HepG2 (cell line): ENCODE measurements at regions not wholly inside any gene's neighbourhood (a gene's known extent, or its start where the extent isn't known, plus 50 kb on each side); places are given as distances from the start of the nearest gene placed in this dataset.

Experiments
- ATAC-seq: fragments of 200-7000 bp; cut with Tn5 transposase; 3 replicates; pipeline ENCODE4 v1.9.1; 2020; ENCODE audit warnings: mild to moderate bottlenecking, moderate library complexity
- BruUV-seq: library from RNA; stranded (reverse); fragments of 400-500 nt; replicated peaks from 2 replicates; lab custom pipeline; 2021; lab: Mats Ljungman, UMichigan
- CTCF ChIA-PET: fragments of 300-600 bp; formaldehyde crosslinking; extraction: SDS; loops from one replicate; lab custom pipeline; 2021; ENCODE audit warnings: low total read pairs, inconsistent platforms, low intra/inter-chr PET ratio; lab: Yijun Ruan, JAX
- POLR2A ChIA-PET: fragments of 350-600 bp; sonication (Branson Sonifier 250); formaldehyde crosslinking; loops from one replicate; lab custom pipeline; 2020; ENCODE audit warnings: antibody characterized with exemption, inconsistent platforms; lab: Yijun Ruan, JAX
- DNase-seq: peaks from one replicate; pipeline ENCODE4 v3.0.0-alpha.2; 2015; ENCODE audit warnings: low spot score
- FAIRE-seq: peaks from 3 replicates; lab custom pipeline; 2011; peaks lifted over from hg19 to GRCh38; lab: Jason Lieb, UNC
- H2AFZ ChIP-seq: one replicate; pipeline ENCODE4 v1.6.1; 2011; ENCODE audit warnings: low read length, inconsistent platforms
- H3K27ac ChIP-seq: fragments of 300-600 bp; 3 replicates; pipeline ENCODE4 v1.8.0; 2011; ENCODE audit warnings: mixed run types, mild to moderate bottlenecking, mixed read lengths, low read length, inconsistent platforms; ENCODE audit not compliant: insufficient read depth; ENCODE audit errors: extremely low read length
- H3K27me3 ChIP-seq, 2 experiments: fragments of 200-600 bp in 1 of 2; 2 replicates in 1 of 2; 3 replicates in 1 of 2; pipeline versions ENCODE4 v1.6.0 to v1.8.0; 2011; ENCODE audit warnings: low read length in 2 of 2, mild to moderate bottlenecking in 2 of 2, moderate library complexity in 2 of 2, inconsistent platforms in 1 of 2; ENCODE audit not compliant: insufficient read depth in 2 of 2, control insufficient read depth in 1 of 2
- H3K36me3 ChIP-seq, 2 experiments: fragments of 200-600 bp in 1 of 2; replicated peaks in 1 of 2; 2 replicates in 1 of 2; 3 replicates in 1 of 2; pipeline versions ENCODE4 v1.5.1 to v1.8.0; 2011; ENCODE audit warnings: low read length in 2 of 2, inconsistent platforms in 1 of 2; ENCODE audit not compliant: insufficient read depth in 2 of 2, control insufficient read depth in 1 of 2
- H3K4me1 ChIP-seq: 2 replicates; pipeline ENCODE4 v1.5.1; 2012; ENCODE audit warnings: low read length, inconsistent platforms; ENCODE audit not compliant: insufficient read depth
- H3K4me2 ChIP-seq: 2 replicates; pipeline ENCODE4 v1.6.0; 2011; ENCODE audit warnings: low read depth, low read length, inconsistent platforms
- H3K4me3 ChIP-seq, 3 experiments: fragments of 200-600 bp in 1 of 3; sonication (generic), shearing (Covaris generic) in 1 of 3; replicated peaks in 1 of 3; 2 replicates each; pipeline ENCODE4 v1.5.1; 2011 to 2016; ENCODE audit warnings: low read length in 3 of 3, inconsistent platforms in 2 of 3, low read depth in 2 of 3, mild to moderate bottlenecking in 2 of 3, control low read depth in 1 of 3, mixed read lengths in 1 of 3; ENCODE audit not compliant: insufficient read depth in 1 of 3
- H3K79me2 ChIP-seq: one replicate; pipeline ENCODE4 v1.6.1; 2011; ENCODE audit warnings: low read length, inconsistent platforms; ENCODE audit not compliant: insufficient read depth
- H3K9ac ChIP-seq: 2 replicates; pipeline ENCODE4 v1.6.0; 2011; ENCODE audit warnings: mild to moderate bottlenecking, low read depth, low read length, inconsistent platforms; ENCODE audit not compliant: insufficient read depth
- H3K9me3 ChIP-seq: 2 replicates; pipeline ENCODE4 v1.5.1; 2012; ENCODE audit warnings: mild to moderate bottlenecking, low read length
- H4K20me1 ChIP-seq: 2 replicates; pipeline ENCODE4 v1.6.0; 2011; ENCODE audit warnings: inconsistent platforms, mild to moderate bottlenecking, low read length, moderate library complexity; ENCODE audit not compliant: insufficient read depth
- RERE ChIP-seq: IDR thresholded peaks from 2 replicates; pipeline ENCODE4 v1.6.1; 2016; ENCODE audit warnings: low read depth, missing genetic modification reagents, missing compliant biosample characterization
- ZBTB44 ChIP-seq: sonication (generic); formaldehyde crosslinking; IDR thresholded peaks from 2 replicates; pipeline ENCODE4 v1.4.0; 2020; ENCODE audit warnings: missing genetic modification reagents
- ZMYM4 ChIP-seq: sonication (generic); formaldehyde crosslinking; IDR thresholded peaks from 2 replicates; pipeline ENCODE4 v1.8.1; 2023; ENCODE audit warnings: mild to moderate bottlenecking, missing genetic modification reagents
- WGBS: methylation state at CpG from one replicate; pipeline ENCODE4 v1.1.6; 2017; ENCODE audit warnings: low lambda C conversion rate; 5-methylcytosine and 5-hydroxymethylcytosine counted together
- in situ Hi-C: cut with HindIII; loops from 2 replicates; pipeline ENCODE4 v1.10.0; 2017; ENCODE audit warnings: low pct_unique_long_range_greater_than_20kb; ENCODE audit not compliant: extremely low pct_ligation_motif_present
- intact Hi-C: fragments of 100-400 bp; cut with micrococcal nuclease; formaldehyde crosslinking; loops from one replicate; pipeline ENCODE4 v1.10.0; 2022; ENCODE audit not compliant: unreplicated experiment

GRCh38 chr21:16426936-16427335 lies 697.2 kb downstream of the USP25 start (continued):
- TF ChIP-seq RERE (CRISPR knock-in tag) (no peak), ZMYM4 (no peak)

- no peaks in the 10 kb centered on the region for H3K36me3 ChIP-seq
- in situ Hi-C loops = no loop called here
- no peaks in the 10 kb centered on the region for H3K4me1 ChIP-seq
- H2AFZ ChIP-seq = no peak overlapping the region
- H3K4me2 ChIP-seq = no peak overlapping the region
- WGBS = 23% methylated on average over 3 of the region's 3 CpGs
- no peaks in the 10 kb centered on the region for H3K27me3 ChIP-seq
- no peak for ATAC-seq
- TF ChIP-seq ZBTB44 (CRISPR knock-in tag) = no peak
- no peaks in the 10 kb centered on the region for H4K20me1 ChIP-seq
- H3K79me2 ChIP-seq = no peaks in the 10 kb centered on the region
- FAIRE-seq = no peak
- DNase-seq = no peak
- no peak overlapping the region for H3K4me3 ChIP-seq
- H3K9me3 ChIP-seq = no peaks in the 10 kb centered on the region
- ChIA-PET POLR2A (no interaction called here), CTCF (no interaction called here)
- H3K9ac ChIP-seq = no peak overlapping the region
- intact Hi-C loops = no loop called here
- H3K27ac ChIP-seq = no peak overlapping the region
- BruUV-seq = no TSS peak
Measured at GRCh38 chr21:16427587-16428087, 697.9 kb downstream of the USP25 start.
